SH-SY5Y (cell line): ENCODE measurements at regions not wholly inside any gene's neighbourhood (a gene's known extent, or its start where the extent isn't known, plus 50 kb on each side); places are given as distances from the start of the nearest gene placed in this dataset.

ENCODE experiments used
- GATA2 ChIP-seq: IDR thresholded peaks from 2 replicates; pipeline ENCODE4 v1.6.1; 2011; ENCODE audit warnings: mild to moderate bottlenecking, low read depth, low read length
- GATA3 ChIP-seq: IDR thresholded peaks from 2 replicates; pipeline ENCODE4 v1.6.1; 2011; ENCODE audit warnings: low read depth, mild to moderate bottlenecking, low read length, moderate library complexity

- TF ChIP-seq GATA3 = no peak
- TF ChIP-seq GATA2 = no peak
Observed at GRCh38 chr10:107436568-107436967, 272.1 kb upstream of the SORCS1 start.
